Fibroblast of skin of left quadriceps (primary cell): ENCODE measurements at regions not wholly inside any gene's neighbourhood (a gene's known extent, or its start where the extent isn't known, plus 50 kb on each side); places are given as distances from the start of the nearest gene placed in this dataset.

ENCODE experiments used
- DNase-seq, 2 experiments: peaks; one replicate each; pipeline ENCODE4 v3.0.0-alpha.2; 2013; ENCODE audit warnings: low read depth in 2 of 2

DNA sequence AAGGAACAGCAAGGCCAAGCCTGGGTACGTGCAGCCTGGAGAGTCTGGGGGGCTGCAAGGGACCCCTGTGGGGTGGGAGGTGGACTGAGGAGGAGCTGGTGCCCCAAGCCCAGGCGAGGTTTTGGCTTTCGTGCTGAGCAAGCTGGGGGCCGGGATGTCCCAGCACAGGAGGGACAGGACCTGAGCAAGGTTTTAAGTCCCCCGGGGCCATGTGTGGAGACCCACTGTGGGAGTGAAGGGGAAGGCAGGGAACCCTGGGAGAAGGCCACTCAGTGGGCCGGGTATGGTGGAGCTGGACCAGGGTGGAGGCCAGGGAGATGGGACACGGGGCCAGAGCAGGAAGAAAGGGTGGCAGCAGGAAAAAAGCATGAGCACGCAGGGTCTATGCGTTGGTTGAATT, 419.2 kb upstream of the SULF2 start:
- DNase-seq: no peak

- no peak for DNase-seq
Observed at GRCh38 chr20:48203252-48203651, 418.0 kb upstream of the SULF2 start.

- no peak for DNase-seq
Observed at GRCh38 chr20:48202334-48203113, 417.2 kb upstream of the SULF2 start.

DNA sequence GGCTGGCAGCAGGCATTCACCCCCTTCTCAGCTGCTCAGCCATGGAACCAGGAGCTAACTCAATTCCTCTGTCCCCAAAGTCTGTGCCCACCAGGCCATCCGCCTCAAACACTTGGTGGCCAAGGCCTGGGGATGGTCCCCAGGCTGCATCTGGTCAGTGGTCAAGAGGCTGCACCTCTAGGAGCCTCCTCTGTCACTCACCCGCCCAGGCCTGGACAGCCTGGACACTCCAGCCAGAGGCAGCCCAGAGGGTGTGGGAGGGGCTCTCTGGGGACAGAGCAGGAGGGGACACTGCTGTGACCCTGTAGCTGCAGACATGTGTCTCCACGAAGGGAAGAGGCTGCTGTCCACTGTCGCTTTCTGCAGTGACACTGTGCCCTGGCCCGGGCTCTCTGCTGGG, 416.6 kb upstream of the SULF2 start:
- DNase-seq: no peak

- no peak for DNase-seq
Observed at GRCh38 chr20:48201188-48201587, 415.9 kb upstream of the SULF2 start.

DNA sequence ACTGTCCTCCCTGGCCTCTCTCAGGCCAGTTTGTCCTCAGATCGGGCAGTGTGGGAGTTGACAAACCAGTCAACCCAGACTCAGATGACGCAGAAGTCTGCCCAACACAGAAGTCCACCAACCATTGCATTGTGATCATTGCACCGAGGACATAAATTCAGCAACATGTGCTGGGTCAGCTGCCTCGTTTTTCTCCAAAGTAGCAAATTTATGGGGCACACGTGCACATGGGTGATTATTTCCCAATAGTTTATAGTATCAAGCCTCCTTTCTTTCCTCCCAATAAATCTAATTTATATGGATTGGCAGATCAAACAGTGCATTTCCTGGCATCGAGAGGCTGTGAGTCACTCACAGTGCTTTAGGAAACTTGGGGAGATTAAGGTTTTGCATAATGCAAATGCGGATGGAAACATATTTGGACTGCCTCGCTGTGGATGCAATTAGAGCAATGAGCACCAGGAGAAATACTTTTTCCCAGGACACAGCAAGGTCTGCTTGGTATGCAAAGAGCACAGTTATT, 413.7 kb upstream of the SULF2 start:
- DNase-seq: peak; percentile 97

DNA sequence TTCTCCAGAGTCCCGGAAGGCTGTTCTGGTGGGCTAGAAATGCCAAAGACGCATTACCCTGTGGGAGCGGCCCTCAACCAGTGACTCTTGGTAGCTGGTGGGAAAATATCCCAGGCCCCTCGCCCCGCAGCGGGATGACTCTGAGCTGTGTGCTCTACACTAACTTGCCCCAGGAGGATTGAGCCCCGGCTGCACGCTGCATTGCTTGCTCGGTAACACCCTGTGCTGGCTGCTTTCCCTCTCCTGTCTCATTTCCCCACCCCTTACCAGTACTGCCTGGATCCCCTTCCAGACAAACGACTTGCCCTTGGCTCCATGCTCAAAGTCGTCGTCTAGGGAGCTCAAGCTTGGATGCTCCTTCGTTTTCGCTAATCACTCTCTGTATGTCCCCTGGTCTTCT, 411.8 kb upstream of the SULF2 start:
- DNase-seq: no peak

- no peak for DNase-seq
Observed at GRCh38 chr20:48196486-48196885, 411.2 kb upstream of the SULF2 start.

DNA sequence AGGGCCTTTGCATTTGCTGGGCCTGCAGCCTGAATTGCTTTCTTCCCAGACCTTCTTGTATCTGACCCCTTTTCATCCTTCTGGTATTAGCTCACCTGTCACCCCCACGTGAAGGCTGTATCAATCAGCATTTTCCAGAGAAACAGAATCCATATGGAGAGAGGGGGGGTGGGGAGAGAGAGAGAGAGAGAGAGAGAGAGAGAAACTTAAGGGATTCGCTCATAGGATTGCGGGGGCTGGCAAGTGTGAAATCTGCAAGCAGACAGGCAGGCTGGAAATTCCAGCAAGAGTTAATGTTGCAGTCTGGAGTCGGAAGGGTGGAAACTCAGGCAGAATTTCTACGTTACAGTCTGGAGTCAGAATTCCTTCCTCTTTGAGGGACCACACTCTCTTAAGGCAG, 410.7 kb upstream of the SULF2 start:
- no peak for DNase-seq

DNA sequence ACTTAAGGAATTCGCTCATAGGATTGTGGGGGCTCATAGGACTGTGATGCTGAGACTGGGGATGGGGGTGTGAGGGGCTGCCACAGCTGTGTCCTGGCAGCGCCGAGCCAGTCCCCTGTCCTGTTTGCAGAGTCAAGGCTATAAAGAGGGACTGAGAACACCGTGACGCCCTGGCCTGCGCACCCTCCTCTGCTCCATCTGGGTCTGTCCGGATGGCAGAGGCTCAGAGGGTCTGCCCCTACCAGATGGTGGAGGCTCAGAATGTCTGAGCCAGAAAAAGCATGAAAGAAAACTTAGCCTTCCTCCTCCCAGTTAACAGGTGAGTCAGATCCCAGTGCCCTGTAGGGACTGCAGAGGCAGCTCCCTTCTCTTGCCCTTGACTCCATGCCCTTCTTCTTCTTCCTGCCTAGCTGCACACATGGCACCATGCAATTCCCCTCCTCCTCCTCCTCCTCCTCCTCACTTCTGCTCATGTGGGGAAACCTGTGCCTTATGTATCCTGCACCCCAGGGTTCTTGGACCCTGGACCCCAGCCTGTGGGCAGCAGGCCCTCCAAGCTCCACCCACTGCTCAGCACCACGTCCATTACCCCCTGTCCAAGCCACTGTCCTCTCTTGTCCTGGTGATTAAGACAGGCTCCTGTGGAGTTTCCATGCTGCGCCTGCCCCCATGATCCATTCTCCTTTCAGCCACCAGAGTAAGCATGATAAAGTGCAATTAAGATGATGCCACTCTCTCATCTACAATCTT, 410.0 kb upstream of the SULF2 start:
- DNase-seq: no peak

- DNase-seq: no peak
Observed at GRCh38 chr20:48194583-48194982, 409.3 kb upstream of the SULF2 start.

- no peak for DNase-seq
Observed at GRCh38 chr20:48193627-48194425, 408.5 kb upstream of the SULF2 start.

GRCh38 chr20:48192109-48192508, 406.8 kb upstream of the SULF2 start:
- no peak for DNase-seq

- no peak for DNase-seq
Observed at GRCh38 chr20:48191200-48191599, 405.9 kb upstream of the SULF2 start.

- no peak for DNase-seq
Observed at GRCh38 chr20:48190757-48191156, 405.5 kb upstream of the SULF2 start.

- DNase-seq: peak in 1 of 2 experiments; percentile 28
Observed at GRCh38 chr20:48189181-48189580, 403.9 kb upstream of the SULF2 start.

DNA sequence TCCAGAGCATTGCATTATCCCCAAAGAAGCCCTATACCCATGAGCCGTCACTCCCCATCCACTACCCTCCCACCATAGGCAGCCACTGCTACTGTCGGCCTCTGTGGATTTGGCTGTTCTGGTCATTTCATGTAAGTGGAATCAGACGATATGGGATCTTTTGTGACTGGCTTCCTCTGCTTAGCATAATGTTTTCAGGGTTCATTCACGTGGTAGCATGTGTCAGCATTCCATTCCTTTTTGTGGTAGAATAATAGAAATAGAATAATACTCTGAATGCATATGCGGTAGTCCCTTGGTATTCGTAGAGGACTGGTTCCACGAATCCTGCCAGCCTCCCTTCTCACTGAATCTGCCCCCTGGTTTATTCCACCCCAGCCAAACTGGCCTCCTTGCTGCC, 402.6 kb upstream of the SULF2 start:
- peak in 1 of 2 experiments; percentile 23 for DNase-seq

DNA sequence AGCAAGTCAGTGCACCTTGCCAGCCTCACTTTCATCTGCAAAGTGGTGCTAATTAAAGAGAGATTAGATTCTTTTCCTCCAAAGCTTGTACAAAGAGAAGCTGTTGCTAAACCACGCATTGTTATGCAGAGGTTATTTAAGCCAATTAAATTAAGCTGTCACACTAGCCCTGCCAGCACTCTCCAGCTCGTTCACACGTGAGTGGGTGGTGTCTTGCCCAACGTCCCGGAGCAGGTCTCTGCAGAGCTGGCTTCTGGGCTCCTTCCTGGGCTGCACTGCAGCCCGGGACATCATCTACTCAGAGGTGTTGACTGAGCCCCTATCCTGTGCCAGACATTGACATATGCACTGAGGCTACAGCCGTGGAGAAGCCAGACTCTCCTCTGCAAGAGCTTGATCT, 401.6 kb upstream of the SULF2 start:
- DNase-seq: no peak

GRCh38 chr20:48186447-48186846, 401.2 kb upstream of the SULF2 start:
- DNase-seq: peak in 1 of 2 experiments; percentile 32

- no peak for DNase-seq
Observed at GRCh38 chr20:48184229-48184628, 398.9 kb upstream of the SULF2 start.

GRCh38 chr20:48181261-48181935, 396.1 kb upstream of the SULF2 start:
- DNase-seq: no peak

DNA sequence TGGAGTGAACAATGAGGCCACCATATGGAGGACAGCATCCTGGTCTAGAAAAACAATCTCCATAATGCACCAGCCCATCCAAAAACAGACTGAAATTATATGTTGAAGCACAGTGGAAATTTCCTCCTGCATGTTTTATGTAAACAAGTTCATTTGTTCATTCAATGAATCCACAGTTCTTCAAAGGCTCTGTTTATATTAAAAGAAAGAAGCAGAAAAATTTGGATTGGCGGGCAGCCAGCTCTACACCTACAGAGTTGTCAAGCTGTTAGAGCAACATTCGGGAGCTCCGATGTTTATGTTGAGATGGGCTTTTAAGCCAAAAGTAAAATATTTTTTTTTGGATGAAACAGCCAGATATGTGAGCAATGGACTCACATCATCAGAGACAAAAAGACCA, 395.3 kb upstream of the SULF2 start:
- DNase-seq: no peak
